HepG2 (cell line): ENCODE measurements at regions not wholly inside any gene's neighbourhood (a gene's known extent, or its start where the extent isn't known, plus 50 kb on each side); places are given as distances from the start of the nearest gene placed in this dataset.

Source experiments
- AGO2 ChIP-seq: fragments of 200-400 bp; formaldehyde crosslinking; optimal IDR thresholded peaks from 2 replicates; pipeline ENCODE3; 2017; ENCODE audit warnings: mild to moderate bottlenecking, low read depth, low read length, moderate library complexity
- DNMT1 ChIP-seq: sonication (generic); formaldehyde crosslinking; IDR thresholded peaks from 2 replicates; pipeline ENCODE4 v1.5.1; 2020; ENCODE audit warnings: mild to moderate bottlenecking, missing genetic modification reagents
- ELF3 ChIP-seq: IDR thresholded peaks from 2 replicates; pipeline ENCODE4 v1.6.1; 2016; ENCODE audit warnings: missing genetic modification reagents, missing compliant biosample characterization
- FOXP1 ChIP-seq, 2 experiments: fragments of 450-650 bp in 1 of 2; IDR thresholded peaks; 2 replicates each; pipeline ENCODE4 v1.6.1; 2017 to 2018; ENCODE audit warnings: antibody characterized with exemption in 1 of 2
- HNRNPH1 ChIP-seq: fragments of 200-400 bp; formaldehyde crosslinking; optimal IDR thresholded peaks from 2 replicates; pipeline ENCODE3; 2017; ENCODE audit warnings: mild to moderate bottlenecking, low read depth, low read length
- IKZF4 ChIP-seq: sonication (generic); formaldehyde crosslinking; IDR thresholded peaks from 2 replicates; pipeline ENCODE4 v1.5.1; 2020; ENCODE audit warnings: borderline replicate concordance, mild to moderate bottlenecking, low read depth, missing genetic modification reagents; ENCODE audit errors: not compliant biosample characterization
- SETDB1 ChIP-seq: sonication (generic); formaldehyde crosslinking; IDR thresholded peaks from 2 replicates; pipeline ENCODE4 v1.5.1; 2020; ENCODE audit warnings: missing genetic modification reagents, mild to moderate bottlenecking, borderline replicate concordance
- SIN3A ChIP-seq: IDR thresholded peaks from 2 replicates; pipeline ENCODE4 v1.6.1; 2011; ENCODE audit warnings: low read depth, mild to moderate bottlenecking, control low read depth, low read length, borderline replicate concordance
- TP53 ChIP-seq: sonication (generic); formaldehyde crosslinking; conservative IDR thresholded peaks from 2 replicates; pipeline ENCODE4 v1.4.0; 2020; ENCODE audit warnings: missing genetic modification reagents
- ZBTB39 ChIP-seq: sonication (generic); formaldehyde crosslinking; IDR thresholded peaks from 2 replicates; pipeline ENCODE4 v1.5.0; 2020; ENCODE audit warnings: missing genetic modification reagents
- ZC3H4 ChIP-seq: sonication (generic); formaldehyde crosslinking; IDR thresholded peaks from 2 replicates; pipeline ENCODE4 v1.4.0; 2020; ENCODE audit warnings: missing genetic modification reagents, borderline replicate concordance
- ZNF296 ChIP-seq: sonication (generic); formaldehyde crosslinking; conservative IDR thresholded peaks from 2 replicates; pipeline ENCODE4 v1.5.0; 2020; ENCODE audit warnings: mild to moderate bottlenecking, missing genetic modification reagents
- ZNF552 ChIP-seq: sonication (generic); formaldehyde crosslinking; IDR thresholded peaks from 2 replicates; pipeline ENCODE4 v1.9.0; 2022; ENCODE audit warnings: missing genetic modification reagents, mild to moderate bottlenecking, borderline replicate concordance
- TF ChIP-seq, protein P1 (sequence below): sonication (generic); formaldehyde crosslinking; IDR thresholded peaks from 2 replicates; pipeline ENCODE4 v1.4.0; 2020; ENCODE audit warnings: mild to moderate bottlenecking, missing genetic modification reagents
- TF ChIP-seq, protein P2 (sequence below): sonication (generic); formaldehyde crosslinking; IDR thresholded peaks from 2 replicates; pipeline ENCODE4 v1.5.1; 2020; ENCODE audit warnings: mild to moderate bottlenecking, moderate library complexity, missing genetic modification reagents
- TF ChIP-seq, protein P3 (sequence below): sonication (generic); formaldehyde crosslinking; IDR thresholded peaks from 2 replicates; pipeline ENCODE4 v1.5.0; 2020; ENCODE audit warnings: missing genetic modification reagents
- TF ChIP-seq, protein P4 (sequence below): sonication (generic); formaldehyde crosslinking; IDR thresholded peaks from 2 replicates; pipeline ENCODE4 v1.4.0; 2020; ENCODE audit warnings: missing genetic modification reagents
- TF ChIP-seq, protein P5 (sequence below): IDR thresholded peaks from 2 replicates; pipeline ENCODE4 v1.6.1; 2016; ENCODE audit warnings: low read depth

- TF ChIP-seq ZBTB39 (CRISPR knock-in tag) (no peak), DNMT1 (CRISPR knock-in tag) (no peak), ELF3 (CRISPR knock-in tag) (peak; percentile 95), ZNF552 (CRISPR knock-in tag) (no peak), AGO2 (no peak), ZNF296 (no peak), TP53 (CRISPR knock-in tag) (no peak), IKZF4 (CRISPR knock-in tag) (no peak), ZC3H4 (no peak), HNRNPH1 (no peak), SIN3A (no peak), FOXP1 (IDR thresholded peaks at IDR 0.05) (no peak), FOXP1 (CRISPR knock-in tag; IDR thresholded peaks at IDR 0.05) (peak; percentile 64), SETDB1 (CRISPR knock-in tag) (no peak)
- TF ChIP-seq, protein P1, sequence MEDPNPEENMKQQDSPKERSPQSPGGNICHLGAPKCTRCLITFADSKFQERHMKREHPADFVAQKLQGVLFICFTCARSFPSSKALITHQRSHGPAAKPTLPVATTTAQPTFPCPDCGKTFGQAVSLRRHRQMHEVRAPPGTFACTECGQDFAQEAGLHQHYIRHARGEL (CRISPR knock-in tag), result no peak
- TF ChIP-seq, protein P2, sequence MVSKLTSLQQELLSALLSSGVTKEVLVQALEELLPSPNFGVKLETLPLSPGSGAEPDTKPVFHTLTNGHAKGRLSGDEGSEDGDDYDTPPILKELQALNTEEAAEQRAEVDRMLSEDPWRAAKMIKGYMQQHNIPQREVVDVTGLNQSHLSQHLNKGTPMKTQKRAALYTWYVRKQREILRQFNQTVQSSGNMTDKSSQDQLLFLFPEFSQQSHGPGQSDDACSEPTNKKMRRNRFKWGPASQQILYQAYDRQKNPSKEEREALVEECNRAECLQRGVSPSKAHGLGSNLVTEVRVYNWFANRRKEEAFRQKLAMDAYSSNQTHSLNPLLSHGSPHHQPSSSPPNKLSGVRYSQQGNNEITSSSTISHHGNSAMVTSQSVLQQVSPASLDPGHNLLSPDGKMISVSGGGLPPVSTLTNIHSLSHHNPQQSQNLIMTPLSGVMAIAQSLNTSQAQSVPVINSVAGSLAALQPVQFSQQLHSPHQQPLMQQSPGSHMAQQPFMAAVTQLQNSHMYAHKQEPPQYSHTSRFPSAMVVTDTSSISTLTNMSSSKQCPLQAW (CRISPR knock-in tag), result 0 out of 2 replicates have a peak, but pooled peaks have one; percentile 43
- TF ChIP-seq, protein P3, sequence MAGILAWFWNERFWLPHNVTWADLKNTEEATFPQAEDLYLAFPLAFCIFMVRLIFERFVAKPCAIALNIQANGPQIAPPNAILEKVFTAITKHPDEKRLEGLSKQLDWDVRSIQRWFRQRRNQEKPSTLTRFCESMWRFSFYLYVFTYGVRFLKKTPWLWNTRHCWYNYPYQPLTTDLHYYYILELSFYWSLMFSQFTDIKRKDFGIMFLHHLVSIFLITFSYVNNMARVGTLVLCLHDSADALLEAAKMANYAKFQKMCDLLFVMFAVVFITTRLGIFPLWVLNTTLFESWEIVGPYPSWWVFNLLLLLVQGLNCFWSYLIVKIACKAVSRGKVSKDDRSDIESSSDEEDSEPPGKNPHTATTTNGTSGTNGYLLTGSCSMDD (CRISPR knock-in tag), result no peak
- TF ChIP-seq, protein P4, sequence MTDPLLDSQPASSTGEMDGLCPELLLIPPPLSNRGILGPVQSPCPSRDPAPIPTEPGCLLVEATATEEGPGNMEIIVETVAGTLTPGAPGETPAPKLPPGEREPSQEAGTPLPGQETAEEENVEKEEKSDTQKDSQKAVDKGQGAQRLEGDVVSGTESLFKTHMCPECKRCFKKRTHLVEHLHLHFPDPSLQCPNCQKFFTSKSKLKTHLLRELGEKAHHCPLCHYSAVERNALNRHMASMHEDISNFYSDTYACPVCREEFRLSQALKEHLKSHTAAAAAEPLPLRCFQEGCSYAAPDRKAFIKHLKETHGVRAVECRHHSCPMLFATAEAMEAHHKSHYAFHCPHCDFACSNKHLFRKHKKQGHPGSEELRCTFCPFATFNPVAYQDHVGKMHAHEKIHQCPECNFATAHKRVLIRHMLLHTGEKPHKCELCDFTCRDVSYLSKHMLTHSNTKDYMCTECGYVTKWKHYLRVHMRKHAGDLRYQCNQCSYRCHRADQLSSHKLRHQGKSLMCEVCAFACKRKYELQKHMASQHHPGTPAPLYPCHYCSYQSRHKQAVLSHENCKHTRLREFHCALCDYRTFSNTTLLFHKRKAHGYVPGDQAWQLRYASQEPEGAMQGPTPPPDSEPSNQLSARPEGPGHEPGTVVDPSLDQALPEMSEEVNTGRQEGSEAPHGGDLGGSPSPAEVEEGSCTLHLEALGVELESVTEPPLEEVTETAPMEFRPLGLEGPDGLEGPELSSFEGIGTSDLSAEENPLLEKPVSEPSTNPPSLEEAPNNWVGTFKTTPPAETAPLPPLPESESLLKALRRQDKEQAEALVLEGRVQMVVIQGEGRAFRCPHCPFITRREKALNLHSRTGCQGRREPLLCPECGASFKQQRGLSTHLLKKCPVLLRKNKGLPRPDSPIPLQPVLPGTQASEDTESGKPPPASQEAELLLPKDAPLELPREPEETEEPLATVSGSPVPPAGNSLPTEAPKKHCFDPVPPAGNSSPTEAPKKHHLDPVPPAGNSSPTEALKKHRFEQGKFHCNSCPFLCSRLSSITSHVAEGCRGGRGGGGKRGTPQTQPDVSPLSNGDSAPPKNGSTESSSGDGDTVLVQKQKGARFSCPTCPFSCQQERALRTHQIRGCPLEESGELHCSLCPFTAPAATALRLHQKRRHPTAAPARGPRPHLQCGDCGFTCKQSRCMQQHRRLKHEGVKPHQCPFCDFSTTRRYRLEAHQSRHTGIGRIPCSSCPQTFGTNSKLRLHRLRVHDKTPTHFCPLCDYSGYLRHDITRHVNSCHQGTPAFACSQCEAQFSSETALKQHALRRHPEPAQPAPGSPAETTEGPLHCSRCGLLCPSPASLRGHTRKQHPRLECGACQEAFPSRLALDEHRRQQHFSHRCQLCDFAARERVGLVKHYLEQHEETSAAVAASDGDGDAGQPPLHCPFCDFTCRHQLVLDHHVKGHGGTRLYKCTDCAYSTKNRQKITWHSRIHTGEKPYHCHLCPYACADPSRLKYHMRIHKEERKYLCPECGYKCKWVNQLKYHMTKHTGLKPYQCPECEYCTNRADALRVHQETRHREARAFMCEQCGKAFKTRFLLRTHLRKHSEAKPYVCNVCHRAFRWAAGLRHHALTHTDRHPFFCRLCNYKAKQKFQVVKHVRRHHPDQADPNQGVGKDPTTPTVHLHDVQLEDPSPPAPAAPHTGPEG (CRISPR knock-in tag), result no peak
- TF ChIP-seq, protein P5, sequence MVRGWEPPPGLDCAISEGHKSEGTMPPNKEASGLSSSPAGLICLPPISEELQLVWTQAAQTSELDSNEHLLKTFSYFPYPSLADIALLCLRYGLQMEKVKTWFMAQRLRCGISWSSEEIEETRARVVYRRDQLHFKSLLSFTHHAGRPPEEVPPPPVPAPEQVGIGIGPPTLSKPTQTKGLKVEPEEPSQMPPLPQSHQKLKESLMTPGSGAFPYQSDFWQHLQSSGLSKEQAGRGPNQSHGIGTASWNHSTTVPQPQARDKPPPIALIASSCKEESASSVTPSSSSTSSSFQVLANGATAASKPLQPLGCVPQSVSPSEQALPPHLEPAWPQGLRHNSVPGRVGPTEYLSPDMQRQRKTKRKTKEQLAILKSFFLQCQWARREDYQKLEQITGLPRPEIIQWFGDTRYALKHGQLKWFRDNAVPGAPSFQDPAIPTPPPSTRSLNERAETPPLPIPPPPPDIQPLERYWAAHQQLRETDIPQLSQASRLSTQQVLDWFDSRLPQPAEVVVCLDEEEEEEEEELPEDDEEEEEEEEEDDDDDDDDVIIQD, result peak; percentile 71; the same call in 1 of the 2 replicates
These were observed 204.5 kb upstream of the NAV2 start (continued) for GRCh38 chr11:19508165-19508564.
